DND-41 (cell line): ENCODE measurements at regions not wholly inside any gene's neighbourhood (a gene's known extent, or its start where the extent isn't known, plus 50 kb on each side); places are given as distances from the start of the nearest gene placed in this dataset.

Experiments used
- EZH2 ChIP-seq: IDR thresholded peaks from 3 replicates; pipeline ENCODE4 v1.6.1; 2012; ENCODE audit warnings: borderline replicate concordance, low read depth, mild to moderate bottlenecking, moderate library complexity, low read length, inconsistent platforms; ENCODE audit not compliant: severe bottlenecking
- TF ChIP-seq, protein P1 (sequence below): IDR thresholded peaks from 2 replicates; pipeline ENCODE4 v1.5.1; 2012; ENCODE audit warnings: borderline replicate concordance, low read length, moderate library complexity, mild to moderate bottlenecking; ENCODE audit not compliant: poor library complexity, severe bottlenecking; ENCODE audit errors: extremely low read depth

DNA sequence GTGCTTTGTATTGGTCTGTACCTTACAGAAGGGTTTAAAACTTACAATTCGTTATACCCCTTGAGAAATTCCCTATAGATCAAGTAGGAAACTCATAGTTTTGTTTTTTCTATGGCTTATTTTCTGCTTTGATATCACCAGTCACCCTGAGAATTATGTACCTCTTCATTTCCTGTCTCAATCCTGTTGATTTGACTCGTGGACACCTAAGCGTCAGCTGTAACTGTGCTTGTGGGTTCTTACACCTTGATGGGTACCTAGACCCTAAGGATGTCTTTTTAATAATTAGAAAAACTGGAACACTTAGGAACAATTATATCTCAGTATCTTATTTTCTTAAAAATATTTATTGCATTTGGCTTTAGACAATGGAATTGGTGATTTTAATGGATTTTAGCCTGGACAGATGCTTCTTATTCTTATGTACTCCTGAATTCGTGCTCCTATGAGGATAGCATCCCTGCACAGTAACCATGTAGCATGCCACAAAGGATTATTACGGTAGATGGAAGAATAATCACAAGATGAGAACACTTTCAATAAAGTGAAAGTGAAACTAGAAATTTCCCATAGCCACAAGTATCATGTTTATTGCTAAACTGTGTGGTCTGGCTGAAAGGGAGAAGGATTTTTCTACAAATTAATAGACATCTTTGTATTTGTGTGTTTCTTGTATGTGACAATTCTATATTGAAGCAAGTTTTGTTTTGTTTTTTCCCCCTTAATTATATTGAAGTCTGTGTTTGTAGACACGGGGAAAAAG lies 1920.3 kb upstream of the WWC1 start:
- TF ChIP-seq, protein P1, sequence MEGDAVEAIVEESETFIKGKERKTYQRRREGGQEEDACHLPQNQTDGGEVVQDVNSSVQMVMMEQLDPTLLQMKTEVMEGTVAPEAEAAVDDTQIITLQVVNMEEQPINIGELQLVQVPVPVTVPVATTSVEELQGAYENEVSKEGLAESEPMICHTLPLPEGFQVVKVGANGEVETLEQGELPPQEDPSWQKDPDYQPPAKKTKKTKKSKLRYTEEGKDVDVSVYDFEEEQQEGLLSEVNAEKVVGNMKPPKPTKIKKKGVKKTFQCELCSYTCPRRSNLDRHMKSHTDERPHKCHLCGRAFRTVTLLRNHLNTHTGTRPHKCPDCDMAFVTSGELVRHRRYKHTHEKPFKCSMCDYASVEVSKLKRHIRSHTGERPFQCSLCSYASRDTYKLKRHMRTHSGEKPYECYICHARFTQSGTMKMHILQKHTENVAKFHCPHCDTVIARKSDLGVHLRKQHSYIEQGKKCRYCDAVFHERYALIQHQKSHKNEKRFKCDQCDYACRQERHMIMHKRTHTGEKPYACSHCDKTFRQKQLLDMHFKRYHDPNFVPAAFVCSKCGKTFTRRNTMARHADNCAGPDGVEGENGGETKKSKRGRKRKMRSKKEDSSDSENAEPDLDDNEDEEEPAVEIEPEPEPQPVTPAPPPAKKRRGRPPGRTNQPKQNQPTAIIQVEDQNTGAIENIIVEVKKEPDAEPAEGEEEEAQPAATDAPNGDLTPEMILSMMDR, result peak; percentile 17
- TF ChIP-seq EZH2, result no peak
